CD4-positive, alpha-beta memory T cell (primary cell): ENCODE measurements at regions not wholly inside any gene's neighbourhood (a gene's known extent, or its start where the extent isn't known, plus 50 kb on each side); places are given as distances from the start of the nearest gene placed in this dataset.
"Not testable (repeated sequence)": the region's sequence is repeated elsewhere in the genome, so short reads cannot be mapped to it uniquely, and the experiment has no call there.

Source experiments
- CTCF ChIA-PET: fragments of 350-600 bp; sonication (Branson Sonifier 250); formaldehyde crosslinking; loops from one replicate; lab custom pipeline; 2021; ENCODE audit warnings: inconsistent platforms; ENCODE audit not compliant: partially characterized antibody; lab: Charles Lee
- POLR2A ChIA-PET: fragments of 350-600 bp; sonication (Branson Sonifier 250); formaldehyde crosslinking; loops from one replicate; lab custom pipeline; 2021; ENCODE audit not compliant: partially characterized antibody; lab: Charles Lee
- DNase-seq, 5 donors: peaks; one replicate each; pipeline versions ENCODE4 v3.0.0 to v3.0.0-alpha.2; 2020 to 2022; ENCODE audit warnings: mixed read lengths in 1 of 5
- H3K27ac ChIP-seq: one replicate; pipeline ENCODE4 v1.7.0; 2013; ENCODE audit warnings: low read depth, low read length
- H3K27me3 ChIP-seq: 2 replicates; pipeline ENCODE4 v1.7.0; 2013; ENCODE audit warnings: mild to moderate bottlenecking, low read length, moderate library complexity; ENCODE audit not compliant: insufficient read depth
- H3K36me3 ChIP-seq: 2 replicates; pipeline ENCODE4 v1.7.0; 2013; ENCODE audit warnings: mild to moderate bottlenecking, low read length, moderate library complexity; ENCODE audit not compliant: insufficient read depth
- H3K4me1 ChIP-seq: 2 replicates; pipeline ENCODE4 v1.7.0; 2013; ENCODE audit warnings: mild to moderate bottlenecking, low read length, moderate library complexity; ENCODE audit not compliant: insufficient read depth
- H3K4me3 ChIP-seq, 2 donors: one replicate each; pipeline ENCODE4 v1.7.0; 2013; ENCODE audit warnings: low read length in 2 of 2, mild to moderate bottlenecking in 1 of 2
- H3K9me3 ChIP-seq, 2 donors: one replicate each; pipeline ENCODE4 v1.7.0; 2013; ENCODE audit warnings: low read length in 2 of 2, control low read depth in 1 of 2; ENCODE audit not compliant: control insufficient read depth in 1 of 2
- H3K27ac Mint-ChIP-seq, 7 donors: one replicate each; pipeline ENCODE4 v1.8.0; 2020 to 2021; ENCODE audit warnings: mixed read lengths in 7 of 7, mild to moderate bottlenecking in 6 of 7, inconsistent platforms in 3 of 7, moderate library complexity in 3 of 7
- H3K27me3 Mint-ChIP-seq, 2 donors: one replicate each; pipeline ENCODE4 v1.8.0; 2020 to 2021; ENCODE audit warnings: mixed read lengths in 2 of 2
- H3K36me3 Mint-ChIP-seq, 2 donors: one replicate each; pipeline ENCODE4 v1.8.0; 2020 to 2021; ENCODE audit warnings: mixed read lengths in 2 of 2, inconsistent platforms in 1 of 2, mild to moderate bottlenecking in 1 of 2
- H3K4me1 Mint-ChIP-seq, 4 donors: one replicate each; pipeline ENCODE4 v1.8.0; 2020 to 2021; ENCODE audit warnings: mixed read lengths in 4 of 4, mild to moderate bottlenecking in 1 of 4
- H3K4me3 Mint-ChIP-seq, 8 donors: one replicate each; pipeline ENCODE4 v1.8.0; 2020 to 2021; ENCODE audit warnings: mixed read lengths in 8 of 8, mild to moderate bottlenecking in 7 of 8, moderate library complexity in 6 of 8, inconsistent platforms in 3 of 8
- H3K9me3 Mint-ChIP-seq, 8 donors: one replicate each; pipeline ENCODE4 v1.8.0; 2020 to 2021; ENCODE audit warnings: mixed read lengths in 8 of 8, mild to moderate bottlenecking in 5 of 8, inconsistent platforms in 3 of 8, moderate library complexity in 1 of 8
- intact Hi-C: fragments of 100-400 bp; cut with micrococcal nuclease; formaldehyde crosslinking; loops from one replicate; pipeline ENCODE4 v1.15.1; 2023

- Histone ChIP-seq H3K4me3 (no peak overlapping the region), H3K27ac (no peak overlapping the region), H3K27me3 (no peaks in the 10 kb centered on the region), H3K36me3 (no peaks in the 10 kb centered on the region), H3K4me1 (no peaks in the 10 kb centered on the region), H3K9me3 (no peaks in the 10 kb centered on the region)
- peaks cover 0 to 10% (median 3%) of the 10 kb centered on the region in 8 donors for H3K9me3 Mint-ChIP-seq
- intact Hi-C loops: no loop called here
- no peaks in the 10 kb centered on the region for H3K36me3 Mint-ChIP-seq
- H3K27ac Mint-ChIP-seq: no peak overlapping the region
- ChIA-PET CTCF (no interaction called here), POLR2A (no interaction called here)
- H3K4me1 Mint-ChIP-seq: no peaks in the 10 kb centered on the region
- H3K27me3 Mint-ChIP-seq: no peaks in the 10 kb centered on the region
- DNase-seq: no peak
- H3K4me3 Mint-ChIP-seq: no peak overlapping the region
Observed at GRCh38 chrX:98924511-98924910, 1485.6 kb downstream of the PCDH19 start.

- POLR2A ChIA-PET: no interaction called here
- no peak overlapping the region for H3K4me3 Mint-ChIP-seq
- Histone ChIP-seq H3K9me3 (no peaks in the 10 kb centered on the region), H3K36me3 (no peaks in the 10 kb centered on the region), H3K27me3 (no peaks in the 10 kb centered on the region), H3K4me1 (no peaks in the 10 kb centered on the region), H3K4me3 (no peak overlapping the region), H3K27ac (no peak overlapping the region)
- H3K27me3 Mint-ChIP-seq: no peaks in the 10 kb centered on the region
- intact Hi-C loops: no loop called here
- no peaks in the 10 kb centered on the region for H3K4me1 Mint-ChIP-seq
- peaks cover 0 to 2% (median 0%) of the 10 kb centered on the region in 8 donors for H3K9me3 Mint-ChIP-seq
- CTCF ChIA-PET: no interaction called here
- no peak overlapping the region for H3K27ac Mint-ChIP-seq
- DNase-seq: no peak
- H3K36me3 Mint-ChIP-seq: no peaks in the 10 kb centered on the region
Observed at GRCh38 chrX:98897191-98897590, 1512.9 kb downstream of the PCDH19 start.

GRCh38 chrX:98850639-98851038, 1559.4 kb downstream of the PCDH19 start:
- H3K27ac ChIP-seq, H3K9me3 ChIP-seq, H3K9me3 Mint-ChIP-seq, DNase-seq, POLR2A ChIA-PET, H3K27me3 Mint-ChIP-seq, H3K36me3 Mint-ChIP-seq, H3K4me3 ChIP-seq, intact Hi-C loops, CTCF ChIA-PET, H3K27me3 ChIP-seq, H3K4me1 ChIP-seq, H3K36me3 ChIP-seq, H3K4me3 Mint-ChIP-seq, H3K27ac Mint-ChIP-seq, H3K4me1 Mint-ChIP-seq: not testable (repeated sequence)
